Mesothelial cell of epicardium (in vitro differentiated cells): ENCODE measurements at regions not wholly inside any gene's neighbourhood (a gene's known extent, or its start where the extent isn't known, plus 50 kb on each side); places are given as distances from the start of the nearest gene placed in this dataset.

Experiments
- DNase-seq, 2 experiments: peaks; one replicate each; pipeline ENCODE4 v3.0.0; 2021; ENCODE audit warnings: low spot score in 2 of 2; ENCODE audit not compliant: unreplicated experiment in 2 of 2
- H3K27ac Mint-ChIP-seq: 2 replicates; pipeline ENCODE4 v1.8.0; 2021; ENCODE audit warnings: mixed read lengths
- H3K27me3 Mint-ChIP-seq: 2 replicates; pipeline ENCODE4 v1.8.0; 2021; ENCODE audit warnings: low read depth, mixed read lengths
- H3K36me3 Mint-ChIP-seq: 2 replicates; pipeline ENCODE4 v1.8.0; 2021; ENCODE audit warnings: mixed read lengths
- H3K4me1 Mint-ChIP-seq: 2 replicates; pipeline ENCODE4 v1.8.0; 2021; ENCODE audit warnings: mixed read lengths
- H3K4me3 Mint-ChIP-seq: 2 replicates; pipeline ENCODE4 v1.8.0; 2021; ENCODE audit warnings: mild to moderate bottlenecking, moderate library complexity, mixed read lengths
- H3K9me3 Mint-ChIP-seq: 2 replicates; pipeline ENCODE4 v1.8.0; 2021; ENCODE audit warnings: mixed read lengths
- TF ChIP-seq, protein P1 (sequence below): fragments of 200-600 bp; sonication (generic); IDR thresholded peaks from one replicate; pipeline ENCODE4 v1.5.0; 2021; ENCODE audit warnings: antibody characterized with exemption; ENCODE audit not compliant: unreplicated experiment

- H3K4me3 Mint-ChIP-seq: no peak overlapping the region
- H3K4me1 Mint-ChIP-seq: peaks cover 24% of the 10 kb centered on the region
- H3K27me3 Mint-ChIP-seq: no peaks in the 10 kb centered on the region
- H3K27ac Mint-ChIP-seq: no peak overlapping the region
- DNase-seq: no peak
- H3K9me3 Mint-ChIP-seq: no peaks in the 10 kb centered on the region
- TF ChIP-seq, protein P1, sequence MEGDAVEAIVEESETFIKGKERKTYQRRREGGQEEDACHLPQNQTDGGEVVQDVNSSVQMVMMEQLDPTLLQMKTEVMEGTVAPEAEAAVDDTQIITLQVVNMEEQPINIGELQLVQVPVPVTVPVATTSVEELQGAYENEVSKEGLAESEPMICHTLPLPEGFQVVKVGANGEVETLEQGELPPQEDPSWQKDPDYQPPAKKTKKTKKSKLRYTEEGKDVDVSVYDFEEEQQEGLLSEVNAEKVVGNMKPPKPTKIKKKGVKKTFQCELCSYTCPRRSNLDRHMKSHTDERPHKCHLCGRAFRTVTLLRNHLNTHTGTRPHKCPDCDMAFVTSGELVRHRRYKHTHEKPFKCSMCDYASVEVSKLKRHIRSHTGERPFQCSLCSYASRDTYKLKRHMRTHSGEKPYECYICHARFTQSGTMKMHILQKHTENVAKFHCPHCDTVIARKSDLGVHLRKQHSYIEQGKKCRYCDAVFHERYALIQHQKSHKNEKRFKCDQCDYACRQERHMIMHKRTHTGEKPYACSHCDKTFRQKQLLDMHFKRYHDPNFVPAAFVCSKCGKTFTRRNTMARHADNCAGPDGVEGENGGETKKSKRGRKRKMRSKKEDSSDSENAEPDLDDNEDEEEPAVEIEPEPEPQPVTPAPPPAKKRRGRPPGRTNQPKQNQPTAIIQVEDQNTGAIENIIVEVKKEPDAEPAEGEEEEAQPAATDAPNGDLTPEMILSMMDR: no peak
- H3K36me3 Mint-ChIP-seq: no peaks in the 10 kb centered on the region
Observed at GRCh38 chr12:85390266-85390665, 110.2 kb downstream of the ALX1 start.

DNA sequence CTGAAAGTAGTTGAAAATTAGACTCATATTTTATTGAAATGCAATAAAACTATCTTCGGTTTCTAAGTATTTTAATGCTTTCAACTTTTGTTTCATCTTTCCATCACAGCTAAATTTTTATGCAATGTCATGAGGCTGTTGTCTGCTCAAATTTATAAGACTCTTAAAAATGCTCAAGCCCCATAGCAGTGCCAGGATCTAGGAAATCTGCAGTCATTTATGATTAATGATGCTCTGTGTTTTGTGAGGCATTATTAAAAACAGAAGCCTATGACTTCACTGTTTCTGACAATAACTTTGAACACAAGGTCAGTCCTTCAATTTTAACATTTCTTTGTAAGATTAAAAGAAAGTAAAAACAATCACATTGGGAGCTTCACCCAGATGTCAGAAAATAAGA, 112.5 kb downstream of the ALX1 start:
- Mint-ChIP-seq H3K9me3 (no peaks in the 10 kb centered on the region), H3K4me1 (peaks cover 24% of the 10 kb centered on the region), H3K27ac (no peak overlapping the region), H3K36me3 (no peaks in the 10 kb centered on the region), H3K4me3 (no peak overlapping the region), H3K27me3 (no peaks in the 10 kb centered on the region)
- TF ChIP-seq, protein P1: no peak
- DNase-seq: no peak

DNA sequence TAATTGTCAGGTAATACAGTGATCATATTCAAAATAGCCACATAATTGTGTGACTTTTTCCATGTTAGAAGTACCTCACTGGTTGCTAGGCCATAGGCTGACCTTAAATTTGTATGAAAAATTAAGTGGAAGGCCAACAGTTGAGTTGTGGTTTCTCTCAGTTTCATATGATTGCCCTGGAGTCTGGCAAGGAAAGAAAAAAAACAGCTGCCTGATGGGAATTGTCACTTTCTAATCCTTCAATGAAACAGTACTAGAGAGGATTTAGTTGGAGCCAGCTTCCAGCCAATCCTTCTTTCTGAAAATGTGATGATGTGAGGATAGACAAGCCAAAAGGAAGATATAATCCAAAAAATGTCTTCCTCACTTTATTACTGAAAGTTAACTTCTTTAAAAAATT, 113.6 kb downstream of the ALX1 start:
- H3K4me1 Mint-ChIP-seq: peaks cover 24% of the 10 kb centered on the region
- no peaks in the 10 kb centered on the region for H3K27me3 Mint-ChIP-seq
- DNase-seq: no peak
- H3K27ac Mint-ChIP-seq: no peak overlapping the region
- H3K4me3 Mint-ChIP-seq: no peak overlapping the region
- H3K9me3 Mint-ChIP-seq: no peaks in the 10 kb centered on the region
- H3K36me3 Mint-ChIP-seq: no peaks in the 10 kb centered on the region
- TF ChIP-seq, protein P1: no peak

GRCh38 chr12:85394065-85394464, 114.0 kb downstream of the ALX1 start:
- H3K27me3 Mint-ChIP-seq: no peaks in the 10 kb centered on the region
- peak overlapping the region; percentile 10 for H3K27ac Mint-ChIP-seq
- TF ChIP-seq, protein P1: no peak
- H3K9me3 Mint-ChIP-seq: no peaks in the 10 kb centered on the region
- no peak overlapping the region for H3K4me3 Mint-ChIP-seq
- no peak for DNase-seq
- peaks cover 24% of the 10 kb centered on the region for H3K4me1 Mint-ChIP-seq
- no peaks in the 10 kb centered on the region for H3K36me3 Mint-ChIP-seq

- Mint-ChIP-seq H3K27ac (peak overlapping the region; percentile 54), H3K9me3 (no peaks in the 10 kb centered on the region), H3K4me3 (no peak overlapping the region), H3K36me3 (no peaks in the 10 kb centered on the region), H3K4me1 (peaks cover 24% of the 10 kb centered on the region), H3K27me3 (no peaks in the 10 kb centered on the region)
- TF ChIP-seq, protein P1: no peak
- DNase-seq: no peak
Observed at GRCh38 chr12:85394809-85395208, 114.8 kb downstream of the ALX1 start.

- Mint-ChIP-seq H3K36me3 (no peaks in the 10 kb centered on the region), H3K4me3 (no peak overlapping the region), H3K27me3 (no peaks in the 10 kb centered on the region), H3K9me3 (no peaks in the 10 kb centered on the region), H3K4me1 (peaks cover 3% of the 10 kb centered on the region), H3K27ac (no peak overlapping the region)
- TF ChIP-seq, protein P1: no peak
- DNase-seq: no peak
Observed at GRCh38 chr12:85405262-85405661, 125.2 kb downstream of the ALX1 start.
